T47D (cell line): ENCODE measurements at regions not wholly inside any gene's neighbourhood (a gene's known extent, or its start where the extent isn't known, plus 50 kb on each side); places are given as distances from the start of the nearest gene placed in this dataset.

ENCODE experiments used
- DNase-seq, 2 experiments: peaks; one replicate each; pipeline versions ENCODE4 v3.0.0 to v3.0.0-alpha.2; 2011 to 2012; ENCODE audit warnings: low read depth in 1 of 2, low spot score in 1 of 2
- JUND ChIP-seq: IDR thresholded peaks from 2 replicates; pipeline ENCODE4 v1.6.1; 2012; ENCODE audit warnings: low read depth
- in situ Hi-C: cut with HindIII; loops from 2 replicates; pipeline ENCODE4 v1.10.0; 2016; ENCODE audit warnings: low sequenced_read_pairs, low pct_unique_long_range_greater_than_20kb

DNA sequence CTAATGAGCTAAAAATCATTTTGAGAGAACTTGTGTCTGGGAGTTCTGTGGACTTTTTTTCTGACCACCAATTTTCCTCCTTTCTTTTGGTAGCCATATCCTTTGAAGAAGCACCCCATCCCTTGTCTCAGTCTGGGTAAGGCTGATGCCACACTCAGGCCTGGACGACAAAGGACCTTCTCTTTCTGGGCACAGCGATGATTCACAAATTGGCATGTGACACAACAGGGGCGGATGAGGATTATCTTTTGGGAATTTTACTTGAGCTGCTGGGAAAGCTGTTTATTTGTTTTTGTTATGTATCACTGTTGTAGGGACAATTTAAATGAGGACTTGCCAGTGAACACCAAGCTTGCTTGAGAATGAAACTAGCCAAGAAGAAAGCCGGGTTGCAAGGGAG, 233.4 kb upstream of the HAND2 start:
- TF ChIP-seq JUND: no peak
- no peak for DNase-seq
- in situ Hi-C loops: no loop called here

DNA sequence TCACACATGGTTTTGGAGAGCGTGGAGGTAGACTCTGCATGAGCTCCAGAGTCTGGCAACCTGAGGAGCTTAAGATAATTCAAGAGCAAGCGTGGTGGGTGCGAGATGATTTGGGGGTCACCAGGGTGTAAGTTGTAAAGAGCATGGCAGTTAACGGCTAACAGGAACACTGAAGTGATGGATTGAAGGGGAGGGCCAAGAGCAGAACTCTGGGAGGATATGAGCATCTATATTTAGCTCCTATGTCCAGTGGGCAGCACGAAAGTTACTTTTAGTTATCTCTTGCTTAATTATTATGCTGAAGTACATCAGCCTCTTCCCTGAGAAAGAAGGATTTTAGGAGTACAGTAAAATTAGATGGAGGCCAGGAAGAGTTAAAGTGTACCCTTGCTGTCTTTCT, 231.9 kb upstream of the HAND2 start:
- no peak for TF ChIP-seq JUND

DNA sequence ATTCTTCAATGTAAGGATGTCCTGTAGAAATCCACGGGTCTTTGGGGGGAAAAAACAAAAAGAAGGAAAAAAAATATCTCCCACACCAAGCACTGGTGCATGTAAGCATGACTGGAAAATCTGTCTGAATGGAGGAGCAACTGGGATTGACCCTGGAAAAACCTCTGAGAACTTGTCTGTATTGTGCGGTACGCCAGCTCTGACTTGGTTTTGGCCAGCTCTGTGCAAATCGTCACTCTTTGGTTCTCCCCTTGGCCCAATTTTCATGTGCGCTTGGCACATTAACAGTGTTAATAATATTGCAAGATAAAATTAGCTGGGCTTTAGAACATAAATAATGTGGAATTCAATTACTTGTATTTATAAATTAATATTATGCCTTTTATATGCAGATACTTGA, 231.2 kb upstream of the HAND2 start:
- no peak for TF ChIP-seq JUND
- no peak for DNase-seq
- in situ Hi-C loops: no loop called here

More for the DNA sequence above, 231.9 kb upstream of the HAND2 start:
- in situ Hi-C loops: no loop called here
- no peak for DNase-seq

DNA sequence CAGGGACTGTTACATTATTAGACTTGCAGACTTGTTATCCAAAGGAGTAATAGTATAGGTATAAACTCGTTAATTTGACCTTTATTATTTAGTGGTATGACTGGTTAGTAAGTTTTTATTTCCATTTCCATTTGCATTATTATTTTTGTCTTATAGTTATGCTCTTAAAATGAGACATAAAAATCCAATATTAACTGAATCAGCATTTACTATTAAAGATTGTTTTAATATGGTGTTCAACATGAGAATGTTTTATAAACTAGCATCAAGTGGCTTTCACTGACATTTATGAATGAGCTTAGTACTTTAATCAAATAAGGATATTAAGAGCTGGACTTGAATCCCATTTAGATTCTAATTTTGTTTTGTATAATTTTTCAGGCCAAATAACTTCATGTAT, 228.1 kb upstream of the HAND2 start:
- in situ Hi-C loops: no loop called here
- TF ChIP-seq JUND: no peak
- DNase-seq: no peak

DNA sequence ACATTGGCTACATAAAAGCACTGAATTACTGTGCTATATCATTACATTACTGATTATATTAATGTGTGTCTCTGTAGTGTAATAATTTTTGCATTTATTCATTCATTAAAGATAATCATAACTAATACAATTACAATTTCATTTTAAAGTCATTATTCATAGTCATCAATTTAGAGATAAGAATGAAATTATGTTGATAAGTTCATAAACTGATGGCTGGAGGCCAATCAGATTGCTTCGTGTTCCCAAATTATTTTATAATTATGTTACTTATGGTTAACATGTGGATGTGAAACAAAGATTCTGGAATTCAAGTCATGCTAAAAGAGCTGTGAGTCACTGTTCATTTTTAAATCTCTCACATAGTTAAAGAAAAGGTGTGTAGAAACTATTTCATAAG, 223.4 kb upstream of the HAND2 start:
- DNase-seq: no peak
- in situ Hi-C loops: no loop called here
- TF ChIP-seq JUND: no peak

GRCh38 chr4:173752610-173753230, 222.7 kb upstream of the HAND2 start:
- in situ Hi-C loops: no loop called here
- TF ChIP-seq JUND: no peak
- DNase-seq: peak in 1 of 2 experiments; percentile 35

GRCh38 chr4:173748353-173748752, 218.3 kb upstream of the HAND2 start:
- in situ Hi-C loops: no loop called here

GRCh38 chr4:173747537-173748257, 217.7 kb upstream of the HAND2 start:
- no peak for DNase-seq
- in situ Hi-C loops: no loop called here
- TF ChIP-seq JUND: no peak

More at GRCh38 chr4:173748353-173748752, 218.3 kb upstream of the HAND2 start:
- DNase-seq: peak in 1 of 2 experiments; percentile 13
- TF ChIP-seq JUND: no peak

DNA sequence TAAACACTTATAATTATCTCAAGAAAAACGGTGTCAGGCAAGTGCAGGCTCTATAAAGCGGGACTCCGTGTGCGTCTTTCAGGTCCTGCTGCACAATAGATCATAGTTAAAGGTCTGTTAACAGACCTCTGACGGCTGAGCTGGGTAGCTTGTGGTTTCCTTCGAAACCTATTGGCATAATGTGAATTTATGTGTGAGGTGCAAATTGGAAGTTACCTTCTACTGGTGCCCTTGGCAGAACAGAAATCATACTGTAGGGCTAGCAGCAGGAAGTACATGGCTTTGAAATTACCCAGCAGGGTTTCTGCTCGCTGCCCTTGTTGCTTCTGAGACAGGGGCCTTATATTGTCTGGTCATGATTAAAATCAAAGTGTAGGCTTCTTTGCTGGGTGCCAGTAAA, 216.4 kb upstream of the HAND2 start:
- in situ Hi-C loops: no loop called here
- no peak for TF ChIP-seq JUND
- DNase-seq: no peak

- in situ Hi-C loops: no loop called here
- DNase-seq: no peak
- no peak for TF ChIP-seq JUND
Observed at GRCh38 chr4:173745765-173746164, 215.7 kb upstream of the HAND2 start.

DNA sequence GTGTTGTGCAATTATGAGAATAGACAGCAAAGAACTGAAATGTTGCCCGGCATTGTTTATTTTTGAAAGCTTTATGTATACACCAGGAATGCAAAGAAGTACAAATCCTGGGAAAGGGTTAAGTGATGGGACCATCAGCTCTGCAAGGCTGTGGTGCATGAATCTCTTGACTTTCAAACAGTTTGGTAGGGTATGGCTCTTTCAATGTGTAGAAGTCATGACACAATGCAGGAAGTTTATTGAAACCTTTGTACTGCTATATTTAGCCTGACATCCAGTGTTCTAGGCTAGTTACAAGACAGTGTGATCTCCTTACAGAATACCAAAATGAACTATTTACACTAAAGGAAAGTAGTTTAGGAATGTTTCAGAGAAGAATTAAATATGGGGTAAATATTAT, 206.8 kb upstream of the HAND2 start:
- DNase-seq: no peak
- no peak for TF ChIP-seq JUND
- in situ Hi-C loops: no loop called here

GRCh38 chr4:173735585-173735984, 205.6 kb upstream of the HAND2 start:
- no peak for DNase-seq
- in situ Hi-C loops: no loop called here
- TF ChIP-seq JUND: no peak

DNA sequence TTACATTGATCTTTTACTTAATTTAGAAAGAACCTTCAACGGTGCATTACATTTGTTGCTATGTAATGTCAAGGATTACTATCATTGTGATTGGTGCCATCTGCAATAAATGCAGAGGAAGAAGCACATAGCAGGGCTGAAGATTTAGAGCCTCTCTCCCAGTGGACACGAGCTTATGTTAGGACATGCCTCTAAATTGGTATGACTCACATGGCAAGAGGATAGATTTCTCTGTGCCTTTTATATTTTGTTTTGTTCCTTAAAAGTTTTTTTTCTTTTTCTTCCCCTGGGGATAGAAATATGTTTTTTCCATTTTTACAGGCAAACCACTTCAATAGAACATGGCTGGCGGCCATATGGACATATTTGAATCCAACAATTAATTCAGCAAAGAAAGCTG, 205.0 kb upstream of the HAND2 start:
- no peak for DNase-seq
- in situ Hi-C loops: no loop called here
- TF ChIP-seq JUND: no peak
